ENCODE measurements at regions not wholly inside any gene's neighbourhood (a gene's known extent, or its start where the extent isn't known, plus 50 kb on each side); places are given as distances from the start of the nearest gene placed in this dataset.

GRCh38 chr21:26747216-26747615 lies 98.0 kb downstream of the ADAMTS1 start:
- CTCF ChIA-PET (ENCODE audit: partially characterized antibody), result interaction anchor here (1.0 kb wide), 1 partner anchor 8 kb away, joined by 3 read pairs; no protein-coding TSS in a partner anchor
- H4K91ac ChIP-seq (replicated peaks; ENCODE audit: insufficient read length, low read length), result no peak overlapping the region
- H3K18ac ChIP-seq (ENCODE audit: extremely low read depth, low read length), result no peak overlapping the region
- no peak overlapping the region for H2BK5ac ChIP-seq (ENCODE audit: low read depth, low read length)
- DNase-seq (ENCODE audit: low read depth in 1 of 2, low spot score in 2 of 2) (no peak), FAIRE-seq (no peak)
- no peak overlapping the region for H4K5ac ChIP-seq (ENCODE audit: insufficient read length, low read depth, low read length)
- no peaks in the 10 kb centered on the region for H3K79me1 ChIP-seq (ENCODE audit: low read depth, low read length)
- no peaks in the 10 kb centered on the region for H3K27me3 ChIP-seq (replicated peaks in 1 of 4; ENCODE audit: control insufficient read depth in 3 of 4, extremely low read depth in 1 of 4, insufficient read depth in 3 of 4, low read length in 3 of 4)
- H2BK15ac ChIP-seq (ENCODE audit: low read length), result no peak overlapping the region
- no peak overlapping the region for H3K14ac ChIP-seq (ENCODE audit: insufficient read length)
- 90% methylated on average over 2 of the region's 2 CpGs; no CpG with 5 or more reads in 1 of the 2 experiments for WGBS, 2 experiments (ENCODE audit: extremely low coverage in 1 of 2, insufficient coverage in 1 of 2, insufficient read length in 1 of 2, insufficient replicate concordance in 2 of 2, low coverage in 1 of 2, low lambda C conversion rate in 2 of 2, missing lambda C conversion rate in 1 of 2)
- H3K9me3 ChIP-seq (ENCODE audit: insufficient read depth in 2 of 2, low read depth in 1 of 2, low read length in 1 of 2), result no peaks in the 10 kb centered on the region
- no peak overlapping the region for H2BK120ac ChIP-seq (replicated peaks; ENCODE audit: low read depth, low read length)
- no peaks in the 10 kb centered on the region for H3K23me2 ChIP-seq (ENCODE audit: low read depth, low read length)
- H3K4me1 ChIP-seq (replicated peaks in 1 of 4; ENCODE audit: control insufficient read depth in 3 of 4, insufficient read depth in 4 of 4, low read length in 3 of 4), result no peaks in the 10 kb centered on the region
- H3K79me2 ChIP-seq (ENCODE audit: control insufficient read depth in 1 of 2, insufficient read depth in 2 of 2, low read length in 2 of 2), result no peaks in the 10 kb centered on the region
- H2BK12ac ChIP-seq (ENCODE audit: low read depth, low read length), result no peak overlapping the region
- no peak overlapping the region for H3K27ac ChIP-seq (ENCODE audit: low read depth, low read length)
- POLR2A ChIA-PET (ENCODE audit: partially characterized antibody), result no interaction called here
- no peak overlapping the region for H3K9ac ChIP-seq (replicated peaks in 1 of 4; ENCODE audit: extremely low read depth in 1 of 4, low read depth in 3 of 4, low read length in 3 of 4)
- no peak overlapping the region for H3K4ac ChIP-seq (replicated peaks; ENCODE audit: insufficient read length, low read depth, low read length)
- H2AFZ ChIP-seq (ENCODE audit: low read length), result no peak overlapping the region
- TF ChIP-seq CEBPB (IDR thresholded peaks at IDR 0.05; ENCODE audit: low read depth, low read length) (no peak), SP1 (IDR thresholded peaks at IDR 0.05; ENCODE audit: low read depth, low read length) (no peak), TCF12 (IDR thresholded peaks at IDR 0.05; ENCODE audit: low read depth, low read length) (no peak), JUN (IDR thresholded peaks at IDR 0.05; ENCODE audit: low read depth, low read length) (no peak), FOSL1 (IDR thresholded peaks at IDR 0.05; ENCODE audit: insufficient read depth, low read depth, low read length) (no peak)
- no peak overlapping the region for H3K23ac ChIP-seq (ENCODE audit: insufficient read length)
- no peak overlapping the region for H2BK20ac ChIP-seq (ENCODE audit: low read length)
- H3K36me3 ChIP-seq (ENCODE audit: control insufficient read depth in 2 of 4, insufficient read depth in 4 of 4, low read length in 3 of 4), result no peaks in the 10 kb centered on the region
- H4K20me1 ChIP-seq (replicated peaks in 1 of 2; ENCODE audit: control insufficient read depth in 1 of 2, insufficient read depth in 2 of 2, low read length in 2 of 2), result no peaks in the 10 kb centered on the region
- no peak overlapping the region for H2AK5ac ChIP-seq (ENCODE audit: low read depth, low read length)
- H4K8ac ChIP-seq (ENCODE audit: extremely low read depth, insufficient read depth, low read length), result no peak overlapping the region
- no peak overlapping the region for H3K4me3 ChIP-seq (ENCODE audit: extremely low read depth in 1 of 4, insufficient read depth in 2 of 4, low read depth in 3 of 4, low read length in 4 of 4)
- H3K56ac ChIP-seq (replicated peaks; ENCODE audit: insufficient read length, low read depth, low read length), result no peak overlapping the region
- H3K4me2 ChIP-seq (ENCODE audit: insufficient read depth in 1 of 2, low read depth in 2 of 2, low read length in 2 of 2), result no peak overlapping the region

Data from H1 (cell line).